Kidney (tissue), 13 donors: ENCODE measurements at regions not wholly inside any gene's neighbourhood (a gene's known extent, or its start where the extent isn't known, plus 50 kb on each side); places are given as distances from the start of the nearest gene placed in this dataset.

Source experiments
- DNase-seq, 5 donors: peaks; one replicate each; pipeline ENCODE4 v3.0.0-alpha.2; 2013 to 2020
- FAIRE-seq: peaks from 2 replicates; lab custom pipeline; 2012; peaks lifted over from hg19 to GRCh38; lab: Jason Lieb, UNC
- H3K27ac ChIP-seq, 2 donors: one replicate each; pipeline ENCODE4 v1.7.0; 2013; ENCODE audit warnings: low read depth in 2 of 2, low read length in 2 of 2, inconsistent platforms in 1 of 2
- H3K27me3 ChIP-seq: one replicate; pipeline ENCODE4 v1.7.1; 2013; ENCODE audit warnings: low read length, inconsistent platforms; ENCODE audit not compliant: control insufficient read depth, insufficient read depth
- H3K36me3 ChIP-seq, 3 donors: one replicate each; pipeline versions ENCODE4 v1.7.0 to v1.7.1; 2013; ENCODE audit warnings: low read length in 3 of 3, control low read depth in 1 of 3, inconsistent platforms in 1 of 3; ENCODE audit not compliant: insufficient read depth in 3 of 3, control insufficient read depth in 2 of 3
- H3K4me1 ChIP-seq, 3 donors: one replicate each; pipeline versions ENCODE4 v1.7.0 to v1.7.1; 2013; ENCODE audit warnings: low read length in 3 of 3, inconsistent platforms in 1 of 3, low read depth in 1 of 3; ENCODE audit not compliant: control insufficient read depth in 2 of 3, insufficient read depth in 2 of 3
- H3K4me3 ChIP-seq, 3 donors: one replicate each; pipeline versions ENCODE4 v1.7.0 to v1.8.1; 2013; ENCODE audit warnings: low read length in 3 of 3, control low read depth in 1 of 3, inconsistent platforms in 1 of 3
- H3K9ac ChIP-seq, 3 donors: one replicate each; pipeline versions ENCODE4 v1.7.0 to v1.7.1; 2013; ENCODE audit warnings: low read length in 3 of 3, control low read depth in 1 of 3, inconsistent platforms in 1 of 3
- H3K9me3 ChIP-seq, 3 donors: one replicate each; pipeline versions ENCODE4 v1.7.0 to v1.7.1; 2013; ENCODE audit warnings: low read length in 3 of 3, control low read depth in 1 of 3, inconsistent platforms in 1 of 3; ENCODE audit not compliant: control insufficient read depth in 2 of 3, insufficient read depth in 1 of 3
- intact Hi-C: fragments of 100-400 bp; cut with DNase I; formaldehyde crosslinking; loops from one replicate; pipeline ENCODE4 v1.11.1; 2022
- TF ChIP-seq, protein P1 (sequence below): IDR thresholded peaks from 3 replicates; pipeline ENCODE4 v1.5.1; 2012; ENCODE audit warnings: mild to moderate bottlenecking, moderate library complexity, borderline replicate concordance; ENCODE audit not compliant: insufficient read depth; ENCODE audit errors: extremely low read depth
- donor health status: control.
- donor health status: control.
- donor health status: control.
- donor health status: control.
- donor health status: control.
- donor health status: DM: yes; HTN: yes; CAD: no.
- donor health status: Normal renal cell carcinoma (clear cell type).

DNA sequence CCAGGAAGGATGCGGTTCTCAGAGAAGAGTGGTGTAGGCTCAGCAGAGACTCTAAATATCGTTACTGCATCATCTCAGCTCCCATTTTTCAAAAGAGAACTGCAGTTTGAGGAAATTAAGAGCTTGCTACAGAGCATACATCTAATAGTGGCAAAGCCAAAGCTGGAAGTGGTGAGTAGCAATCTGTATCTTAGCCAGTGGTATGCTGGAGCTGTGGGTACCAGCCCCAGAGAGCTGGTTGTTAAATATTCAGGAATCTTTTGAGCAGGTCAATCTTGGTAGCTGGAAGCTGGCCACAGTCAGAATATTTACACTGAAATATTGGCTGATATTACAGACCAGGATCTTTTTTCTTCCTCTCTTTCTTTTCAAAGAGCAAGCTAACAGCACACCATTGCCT lies 88.4 kb upstream of the STEAP1B start:
- no peak for FAIRE-seq
- Histone ChIP-seq H3K9ac (no peak overlapping the region), H3K27ac (no peak overlapping the region), H3K36me3 (no peaks in the 10 kb centered on the region), H3K27me3 (no peaks in the 10 kb centered on the region), H3K4me3 (no peak overlapping the region), H3K4me1 (peaks cover 0 to 35% (median 18%) of the 10 kb centered on the region in 3 donors), H3K9me3 (no peaks in the 10 kb centered on the region)
- DNase-seq: no peak
- intact Hi-C loops: no loop called here
- TF ChIP-seq, protein P1, sequence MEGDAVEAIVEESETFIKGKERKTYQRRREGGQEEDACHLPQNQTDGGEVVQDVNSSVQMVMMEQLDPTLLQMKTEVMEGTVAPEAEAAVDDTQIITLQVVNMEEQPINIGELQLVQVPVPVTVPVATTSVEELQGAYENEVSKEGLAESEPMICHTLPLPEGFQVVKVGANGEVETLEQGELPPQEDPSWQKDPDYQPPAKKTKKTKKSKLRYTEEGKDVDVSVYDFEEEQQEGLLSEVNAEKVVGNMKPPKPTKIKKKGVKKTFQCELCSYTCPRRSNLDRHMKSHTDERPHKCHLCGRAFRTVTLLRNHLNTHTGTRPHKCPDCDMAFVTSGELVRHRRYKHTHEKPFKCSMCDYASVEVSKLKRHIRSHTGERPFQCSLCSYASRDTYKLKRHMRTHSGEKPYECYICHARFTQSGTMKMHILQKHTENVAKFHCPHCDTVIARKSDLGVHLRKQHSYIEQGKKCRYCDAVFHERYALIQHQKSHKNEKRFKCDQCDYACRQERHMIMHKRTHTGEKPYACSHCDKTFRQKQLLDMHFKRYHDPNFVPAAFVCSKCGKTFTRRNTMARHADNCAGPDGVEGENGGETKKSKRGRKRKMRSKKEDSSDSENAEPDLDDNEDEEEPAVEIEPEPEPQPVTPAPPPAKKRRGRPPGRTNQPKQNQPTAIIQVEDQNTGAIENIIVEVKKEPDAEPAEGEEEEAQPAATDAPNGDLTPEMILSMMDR: no peak

DNA sequence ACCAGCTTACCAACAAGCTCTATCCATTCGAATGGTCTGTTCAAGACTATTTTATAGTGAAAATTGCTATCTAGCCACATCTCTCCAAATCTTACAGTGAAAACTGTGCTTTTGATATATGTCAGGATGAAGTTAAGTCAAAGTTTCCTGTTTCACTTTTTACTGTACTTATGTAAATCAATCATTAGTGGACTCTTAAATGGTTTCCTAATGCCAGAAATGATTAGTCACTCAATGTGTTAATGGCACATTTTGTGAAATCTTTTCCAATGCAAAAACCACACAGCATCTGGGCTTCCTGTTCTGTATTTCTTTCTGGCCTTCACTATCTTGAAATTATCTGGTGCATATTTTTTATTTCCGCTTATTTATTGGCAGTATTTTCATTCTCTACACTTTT lies 87.3 kb upstream of the STEAP1B start:
- DNase-seq (no peak), FAIRE-seq (no peak)
- H3K4me3 ChIP-seq: no peak overlapping the region
- TF ChIP-seq, protein P1: no peak
- intact Hi-C loops: no loop called here
- no peaks in the 10 kb centered on the region for H3K27me3 ChIP-seq
- no peaks in the 10 kb centered on the region for H3K9me3 ChIP-seq
- peaks cover 3 to 43% (median 27%) of the 10 kb centered on the region in 3 donors for H3K4me1 ChIP-seq
- H3K27ac ChIP-seq: no peak overlapping the region
- no peak overlapping the region for H3K9ac ChIP-seq
- H3K36me3 ChIP-seq: no peaks in the 10 kb centered on the region

DNA sequence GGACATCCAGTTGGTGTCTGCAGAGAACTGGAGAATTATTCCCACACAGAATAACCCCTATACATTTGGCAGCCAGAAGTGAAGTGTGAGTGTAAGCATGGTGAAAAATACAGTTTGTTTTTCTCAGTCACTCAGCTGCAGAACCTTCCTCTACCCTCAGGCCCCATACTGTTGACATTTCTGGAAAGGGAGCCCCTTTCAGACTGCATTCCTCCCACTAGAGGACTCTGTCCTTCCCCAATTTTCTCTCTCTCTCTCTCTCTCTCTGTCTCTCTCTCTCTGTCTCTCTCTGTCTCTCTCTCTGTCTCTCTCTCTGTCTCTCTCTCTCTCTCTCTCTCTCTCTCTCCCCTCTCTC lies 86.8 kb upstream of the STEAP1B start:
- intact Hi-C loops: no loop called here
- Histone ChIP-seq H3K9ac (no peak overlapping the region), H3K36me3 (no peaks in the 10 kb centered on the region), H3K4me1 (peaks cover 3 to 43% (median 27%) of the 10 kb centered on the region in 3 donors), H3K4me3 (no peak overlapping the region), H3K27me3 (no peaks in the 10 kb centered on the region), H3K27ac (peak overlapping the region; percentile 58 to 65), H3K9me3 (no peaks in the 10 kb centered on the region)
- TF ChIP-seq, protein P1: peak; percentile 22
- peak in 3 of 5 donors; percentile 55 to 85 (median 76) for DNase-seq
- FAIRE-seq: no peak
